Left lung (tissue), 4 donors: ENCODE measurements at regions not wholly inside any gene's neighbourhood (a gene's known extent, or its start where the extent isn't known, plus 50 kb on each side); places are given as distances from the start of the nearest gene placed in this dataset.

Source experiments
- ATAC-seq: fragments of 200-7000 bp; cut with Tn5 transposase; one replicate; pipeline ENCODE4 v1.9.1; 2020; ENCODE audit warnings: moderate library complexity
- DNase-seq, 4 donors: peaks; one replicate each; pipeline ENCODE4 v3.0.0-alpha.2; 2013 to 2020
- H3K27ac ChIP-seq, 2 donors: fragments of 200-600 bp; sonication (generic) in 1 of 2; one replicate each; pipeline versions ENCODE4 v1.5.0 to v1.8.0; 2020 to 2021
- H3K27me3 ChIP-seq, 2 donors: fragments of 200-600 bp; sonication (generic) in 1 of 2; one replicate each; pipeline versions ENCODE4 v1.5.0 to v1.8.0; 2020 to 2021
- H3K36me3 ChIP-seq, 2 donors: fragments of 200-600 bp; sonication (generic) in 1 of 2; one replicate each; pipeline versions ENCODE4 v1.5.0 to v1.8.0; 2020 to 2021
- H3K4me1 ChIP-seq, 2 donors: fragments of 200-600 bp; one replicate each; pipeline ENCODE4 v1.8.0; 2021
- H3K4me3 ChIP-seq, 2 donors: fragments of 200-600 bp; sonication (generic) in 1 of 2; one replicate each; pipeline versions ENCODE4 v1.5.0 to v1.8.0; 2020 to 2021; ENCODE audit warnings: mild to moderate bottlenecking in 1 of 2
- H3K9me3 ChIP-seq, 2 donors: fragments of 200-600 bp; sonication (generic) in 1 of 2; one replicate each; pipeline versions ENCODE4 v1.5.0 to v1.8.0; 2020 to 2021
- CTCF ChIP-seq, 2 donors: fragments of 200-600 bp; sonication (generic) in 1 of 2; IDR thresholded peaks; one replicate each; pipeline versions ENCODE4 v1.5.0 to v1.8.0; 2021; ENCODE audit warnings: antibody characterized with exemption in 2 of 2
- intact Hi-C, 2 donors: fragments of 100-400 bp; cut with DNase I; formaldehyde crosslinking; loops; one replicate each; pipeline versions ENCODE4 v1.11.2 to v1.14.2; 2022
- donor health status: DM: no; HTN: yes; CAD: no.
- donor health status: DM: no; HTN: no; CAD: no.

- Histone ChIP-seq H3K9me3 (no peaks in the 10 kb centered on the region), H3K27ac (no peak overlapping the region), H3K4me1 (no peaks in the 10 kb centered on the region), H3K36me3 (no peaks in the 10 kb centered on the region), H3K4me3 (no peak overlapping the region), H3K27me3 (no peaks in the 10 kb centered on the region)
- no peak for TF ChIP-seq CTCF (IDR thresholded peaks at IDR 0.05)
- ATAC-seq (no peak), DNase-seq (no peak)
- intact Hi-C loops: no loop called here
These were observed 400.2 kb upstream of the SGCD start for GRCh38 chr5:155926766-155927165.

GRCh38 chr5:155929112-155929511 is 397.9 kb upstream of the SGCD start:
- intact Hi-C loops: no loop called here
- DNase-seq (no peak), ATAC-seq (no peak)
- Histone ChIP-seq H3K27me3 (no peaks in the 10 kb centered on the region), H3K4me1 (no peaks in the 10 kb centered on the region), H3K4me3 (no peak overlapping the region), H3K36me3 (no peaks in the 10 kb centered on the region), H3K9me3 (no peaks in the 10 kb centered on the region), H3K27ac (no peak overlapping the region)
- no peak for TF ChIP-seq CTCF (IDR thresholded peaks at IDR 0.05)

- TF ChIP-seq CTCF (IDR thresholded peaks at IDR 0.05): no peak
- no peak for ATAC-seq
- Histone ChIP-seq H3K9me3 (no peaks in the 10 kb centered on the region), H3K4me1 (no peaks in the 10 kb centered on the region), H3K27me3 (no peaks in the 10 kb centered on the region), H3K4me3 (no peak overlapping the region), H3K27ac (no peak overlapping the region), H3K36me3 (no peaks in the 10 kb centered on the region)
- intact Hi-C loops: no loop called here
- no peak for DNase-seq
These were observed 392.0 kb upstream of the SGCD start for GRCh38 chr5:155934964-155935363.

- Histone ChIP-seq H3K27me3 (no peaks in the 10 kb centered on the region), H3K4me1 (no peaks in the 10 kb centered on the region), H3K9me3 (no peaks in the 10 kb centered on the region), H3K4me3 (no peak overlapping the region), H3K36me3 (no peaks in the 10 kb centered on the region), H3K27ac (no peak overlapping the region)
- intact Hi-C loops: no loop called here
- ATAC-seq: no peak
- no peak for TF ChIP-seq CTCF (IDR thresholded peaks at IDR 0.05)
- DNase-seq: peak in 1 of 4 donors; percentile 31
These were observed 391.2 kb upstream of the SGCD start for GRCh38 chr5:155935723-155936122.

- Histone ChIP-seq H3K27ac (no peak overlapping the region), H3K4me3 (no peak overlapping the region), H3K4me1 (no peaks in the 10 kb centered on the region), H3K36me3 (no peaks in the 10 kb centered on the region), H3K9me3 (no peaks in the 10 kb centered on the region), H3K27me3 (no peaks in the 10 kb centered on the region)
- DNase-seq: peak in 1 of 4 donors; percentile 72
- no peak for TF ChIP-seq CTCF (IDR thresholded peaks at IDR 0.05)
- ATAC-seq: no peak
- intact Hi-C loops: no loop called here
These were observed 390.2 kb upstream of the SGCD start for GRCh38 chr5:155936520-155937406.
